ENCODE measurements at regions not wholly inside any gene's neighbourhood (a gene's known extent, or its start where the extent isn't known, plus 50 kb on each side); places are given as distances from the start of the nearest gene placed in this dataset.

GRCh38 chr6:170007468-170008293 lies 256.3 kb downstream of the ERMARD start:
- no peak for TF ChIP-seq CTCF (IDR thresholded peaks at IDR 0.05; ENCODE audit: low read depth, low read length, missing control alignments)
- in situ Hi-C loops (cut with HindIII; ENCODE audit: low sequenced_read_pairs), result no loop called here
- DNase-seq (ENCODE audit: low read depth), result no peak
- no peak overlapping the region for H3K4me3 ChIP-seq (ENCODE audit: low read depth, low read length)

- no peak for TF ChIP-seq CTCF (IDR thresholded peaks at IDR 0.05; ENCODE audit: low read depth, low read length, missing control alignments)
- H3K4me3 ChIP-seq (ENCODE audit: low read depth, low read length), result no peak overlapping the region
- DNase-seq (ENCODE audit: low read depth), result no peak
- in situ Hi-C loops (cut with HindIII; ENCODE audit: low sequenced_read_pairs), result no loop called here
These were observed 255.6 kb downstream of the ERMARD start for GRCh38 chr6:170006900-170007467.

DNA sequence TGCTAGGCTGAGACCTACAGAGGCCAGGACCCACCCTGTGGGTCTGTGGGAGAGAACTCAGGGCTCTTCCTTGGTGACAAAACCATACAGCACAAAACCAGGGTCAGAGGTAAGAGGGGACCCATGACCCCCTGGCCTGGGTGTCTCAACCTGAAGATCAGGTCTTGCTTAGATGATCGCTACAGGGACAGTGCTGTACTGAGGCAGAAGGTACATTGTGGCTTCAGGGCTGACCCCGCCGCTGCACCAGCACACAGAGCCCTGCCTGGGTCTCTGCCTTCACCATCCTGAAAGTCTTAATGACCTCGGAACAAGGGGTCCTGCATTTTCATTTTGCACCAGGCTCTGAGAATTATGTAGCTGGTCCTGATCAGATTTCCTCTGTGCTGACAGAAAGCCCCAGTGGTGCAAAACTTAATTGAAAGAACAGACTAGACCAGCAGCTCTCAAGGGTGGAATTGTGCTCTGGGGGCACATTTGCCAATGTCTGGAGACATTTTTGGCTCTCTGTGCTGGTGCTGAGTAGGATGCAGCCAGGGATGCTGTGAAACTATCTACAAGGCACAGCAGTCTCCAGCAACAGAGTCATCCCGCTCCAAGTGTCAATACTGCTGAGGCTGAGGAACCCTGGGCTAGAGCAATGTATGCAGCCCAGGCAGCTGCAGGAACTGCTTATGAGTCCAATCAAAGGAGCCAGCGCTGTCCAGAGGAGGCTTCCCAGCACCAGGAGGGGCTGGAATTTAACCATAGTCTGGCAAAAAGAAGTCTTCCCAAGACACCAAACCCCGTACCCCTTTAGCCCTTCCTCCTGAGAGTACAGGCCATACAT lies 254.9 kb downstream of the ERMARD start:
- in situ Hi-C loops (cut with HindIII; ENCODE audit: low sequenced_read_pairs), result no loop called here
- no peak for TF ChIP-seq CTCF (IDR thresholded peaks at IDR 0.05; ENCODE audit: low read depth, low read length, missing control alignments)
- no peak overlapping the region for H3K4me3 ChIP-seq (ENCODE audit: low read depth, low read length)
- DNase-seq (ENCODE audit: low read depth), result no peak

GRCh38 chr6:170005665-170006064 lies 254.2 kb downstream of the ERMARD start:
- in situ Hi-C loops (cut with HindIII; ENCODE audit: low sequenced_read_pairs), result no loop called here
- no peak for TF ChIP-seq CTCF (IDR thresholded peaks at IDR 0.05; ENCODE audit: low read depth, low read length, missing control alignments)
- DNase-seq (ENCODE audit: low read depth), result no peak
- H3K4me3 ChIP-seq (ENCODE audit: low read depth, low read length), result no peak overlapping the region

DNA sequence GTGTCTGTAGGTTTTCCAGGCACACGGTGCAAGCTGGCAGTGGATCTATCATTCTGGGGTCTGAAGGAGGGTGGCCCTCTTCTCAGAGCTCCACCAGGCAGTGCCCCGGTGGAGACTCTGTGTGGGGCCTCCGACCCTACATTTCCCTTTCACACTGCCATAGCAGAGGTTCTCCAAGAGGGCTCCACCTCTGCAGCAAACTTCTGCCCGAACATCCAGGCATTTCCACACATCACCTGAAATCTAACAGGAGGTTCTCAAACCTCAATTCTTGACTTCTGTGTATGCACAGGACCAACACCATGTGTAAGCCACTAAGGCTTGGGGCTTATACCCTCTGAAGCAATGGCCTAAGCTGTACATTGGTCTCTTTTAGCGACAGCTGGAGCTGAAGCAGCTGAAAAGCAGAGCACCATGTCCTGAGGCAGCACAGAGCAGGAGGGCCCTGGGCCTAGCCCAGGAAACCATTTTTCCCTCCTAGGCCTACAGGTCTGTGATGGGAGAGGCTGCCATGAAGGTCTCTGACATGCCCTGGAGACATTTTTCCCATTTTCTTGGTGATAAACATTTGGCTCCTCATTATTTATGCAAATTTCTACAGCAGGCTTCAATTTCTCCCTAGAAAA lies 253.3 kb downstream of the ERMARD start:
- no peak for DNase-seq (ENCODE audit: low read depth)
- no peak overlapping the region for H3K4me3 ChIP-seq (ENCODE audit: low read depth, low read length)
- in situ Hi-C loops (cut with HindIII; ENCODE audit: low sequenced_read_pairs), result no loop called here
- no peak for TF ChIP-seq CTCF (IDR thresholded peaks at IDR 0.05; ENCODE audit: low read depth, low read length, missing control alignments)

All from astrocyte of the cerebellum (primary cell).